NB4 (cell line): ENCODE measurements at regions not wholly inside any gene's neighbourhood (a gene's known extent, or its start where the extent isn't known, plus 50 kb on each side); places are given as distances from the start of the nearest gene placed in this dataset.

Experiments
- CTCF ChIP-seq: IDR thresholded peaks from one replicate; pipeline ENCODE4 v1.5.1; 2012; ENCODE audit warnings: low read depth, low read length
- MAX ChIP-seq: IDR thresholded peaks from 2 replicates; pipeline ENCODE4 v1.6.1; 2011; ENCODE audit warnings: low read depth, low read length
- POLR2A ChIP-seq: IDR thresholded peaks from 2 replicates; pipeline ENCODE4 v1.6.1; 2011; ENCODE audit warnings: mild to moderate bottlenecking; ENCODE audit not compliant: insufficient read length; ENCODE audit errors: extremely low read depth

GRCh38 chr1:22323846-22324504 lies 127.7 kb upstream of the ZBTB40 start:
- TF ChIP-seq MAX (no peak), CTCF (no peak), POLR2A (no peak)
